OCI-LY7 (cell line): ENCODE measurements at regions not wholly inside any gene's neighbourhood (a gene's known extent, or its start where the extent isn't known, plus 50 kb on each side); places are given as distances from the start of the nearest gene placed in this dataset.
"Not testable (repeated sequence)": the region's sequence is repeated elsewhere in the genome, so short reads cannot be mapped to it uniquely, and the experiment has no call there.

Experiments
- BruUV-seq: library from RNA; stranded (reverse); fragments of 400-500 nt; replicated peaks from 2 replicates; lab custom pipeline; 2021; lab: Mats Ljungman, UMichigan
- CTCF ChIA-PET: fragments of 300-600 bp; sonication (Branson Sonifier 250); formaldehyde crosslinking; loops from one replicate; lab custom pipeline; 2022; ENCODE audit warnings: antibody characterized with exemption; ENCODE audit not compliant: unreplicated experiment; lab: Charles Lee
- POLR2A ChIA-PET: fragments of 300-600 bp; sonication (Branson Sonifier 250); formaldehyde crosslinking; loops from one replicate; lab custom pipeline; 2022; ENCODE audit warnings: antibody characterized with exemption; lab: Charles Lee
- DNase-seq: peaks from one replicate; pipeline ENCODE4 v3.0.0-alpha.2; 2015; ENCODE audit warnings: low spot score
- H2AFZ ChIP-seq: fragments of 200-600 bp; sonication (generic), shearing (Covaris generic); 2 replicates; pipeline ENCODE4 v1.6.1; 2014; ENCODE audit warnings: mild to moderate bottlenecking, antibody characterized with exemption, low read length, moderate library complexity
- H3K27ac ChIP-seq: fragments of 200-600 bp; sonication (generic); 2 replicates; pipeline ENCODE4 v1.5.1; 2014; ENCODE audit warnings: mixed run types, low read depth, mild to moderate bottlenecking, moderate library complexity, low read length, inconsistent platforms; ENCODE audit not compliant: poor library complexity, severe bottlenecking
- H3K36me3 ChIP-seq: fragments of 200-600 bp; sonication (generic); 2 replicates; pipeline ENCODE4 v1.6.1; 2014; ENCODE audit warnings: mild to moderate bottlenecking, antibody characterized with exemption, low read length, moderate library complexity, mixed read lengths; ENCODE audit not compliant: insufficient read depth
- H3K4me1 ChIP-seq: fragments of 200-600 bp; sonication (generic); 2 replicates; pipeline ENCODE4 v1.5.1; 2014; ENCODE audit warnings: mild to moderate bottlenecking, low read length; ENCODE audit not compliant: insufficient read depth, poor library complexity, severe bottlenecking
- H3K4me2 ChIP-seq: fragments of 200-600 bp; sonication (generic); 2 replicates; pipeline ENCODE4 v1.6.1; 2014; ENCODE audit warnings: mild to moderate bottlenecking, low read length
- H3K4me3 ChIP-seq: fragments of 200-600 bp; sonication (generic); 2 replicates; pipeline ENCODE4 v1.5.1; 2014; ENCODE audit warnings: mild to moderate bottlenecking, low read depth, low read length; ENCODE audit not compliant: poor library complexity, severe bottlenecking
- H3K79me2 ChIP-seq: fragments of 200-600 bp; sonication (generic); 2 replicates; pipeline ENCODE4 v1.6.1; 2016; ENCODE audit warnings: low read depth, mild to moderate bottlenecking, low read length, moderate library complexity, mixed read lengths; ENCODE audit not compliant: insufficient read depth
- H3K9me2 ChIP-seq: fragments of 200-600 bp; sonication (generic); 2 replicates; pipeline ENCODE4 v1.6.1; 2016; ENCODE audit warnings: mild to moderate bottlenecking, low read length, mixed read lengths; ENCODE audit not compliant: insufficient read depth
- H3K9me3 ChIP-seq: fragments of 200-600 bp; sonication (generic); 2 replicates; pipeline ENCODE4 v1.6.1; 2014; ENCODE audit warnings: mild to moderate bottlenecking, mixed run types, low read length, mixed read lengths
- H4K20me1 ChIP-seq: fragments of 200-600 bp; sonication (generic); 2 replicates; pipeline ENCODE4 v1.6.1; 2014; ENCODE audit warnings: mild to moderate bottlenecking, antibody characterized with exemption, low read length, moderate library complexity, mixed read lengths; ENCODE audit not compliant: insufficient read depth
- CTCF ChIP-seq: fragments of 200-600 bp; sonication (generic); conservative IDR thresholded peaks from 2 replicates; pipeline ENCODE4 v1.5.1; 2014; ENCODE audit warnings: mild to moderate bottlenecking, antibody characterized with exemption, low read length, moderate library complexity, mixed read lengths
- EZH2phosphoT487 ChIP-seq: fragments of 200-600 bp; sonication (generic); IDR thresholded peaks from 2 replicates; pipeline ENCODE4 v1.6.1; 2018; ENCODE audit warnings: low read depth, borderline replicate concordance, mild to moderate bottlenecking, mixed run types, antibody characterized with exemption, low read length, moderate library complexity, mixed read lengths
- intact Hi-C: fragments of 100-400 bp; cut with micrococcal nuclease; formaldehyde crosslinking; loops from one replicate; pipeline ENCODE4 v1.10.0; 2022; ENCODE audit not compliant: unreplicated experiment

- TF ChIP-seq CTCF: no peak
- TF ChIP-seq EZH2phosphoT487: no peak
- Histone ChIP-seq H4K20me1 (no peaks in the 10 kb centered on the region), H2AFZ (no peak overlapping the region), H3K27ac (no peak overlapping the region), H3K4me2 (no peak overlapping the region), H3K4me3 (no peak overlapping the region), H3K36me3 (no peaks in the 10 kb centered on the region), H3K9me2 (no peaks in the 10 kb centered on the region), H3K4me1 (no peaks in the 10 kb centered on the region), H3K79me2 (no peaks in the 10 kb centered on the region), H3K9me3 (no peaks in the 10 kb centered on the region)
- no peak for DNase-seq
- BruUV-seq: no TSS peak
- intact Hi-C loops: no loop called here
- ChIA-PET CTCF (no interaction called here), POLR2A (no interaction called here)
Observed at GRCh38 chrX:124764354-124764753, 418.0 kb downstream of the SH2D1A start.

GRCh38 chrX:124769166-124769565 is 422.8 kb downstream of the SH2D1A start:
- ChIA-PET POLR2A (no interaction called here), CTCF (no interaction called here)
- BruUV-seq: no TSS peak
- H3K79me2 ChIP-seq: no peaks in the 10 kb centered on the region
- H2AFZ ChIP-seq: no peak overlapping the region
- no peaks in the 10 kb centered on the region for H3K9me2 ChIP-seq
- no peak overlapping the region for H3K4me3 ChIP-seq
- no peaks in the 10 kb centered on the region for H3K4me1 ChIP-seq
- TF ChIP-seq CTCF (no peak), EZH2phosphoT487 (no peak)
- H3K36me3 ChIP-seq: no peaks in the 10 kb centered on the region
- H3K4me2 ChIP-seq: no peak overlapping the region
- intact Hi-C loops: no loop called here
- no peak overlapping the region for H3K27ac ChIP-seq
- no peaks in the 10 kb centered on the region for H4K20me1 ChIP-seq
- DNase-seq: no peak
- no peaks in the 10 kb centered on the region for H3K9me3 ChIP-seq

GRCh38 chrX:124771292-124771691 is 424.9 kb downstream of the SH2D1A start:
- ChIA-PET POLR2A (no interaction called here), CTCF (no interaction called here)
- Histone ChIP-seq H3K79me2 (no peaks in the 10 kb centered on the region), H3K4me2 (no peak overlapping the region), H2AFZ (no peak overlapping the region), H3K36me3 (no peaks in the 10 kb centered on the region), H3K4me3 (no peak overlapping the region), H3K9me3 (no peaks in the 10 kb centered on the region), H3K27ac (no peak overlapping the region), H3K9me2 (no peaks in the 10 kb centered on the region), H4K20me1 (no peaks in the 10 kb centered on the region), H3K4me1 (no peaks in the 10 kb centered on the region)
- BruUV-seq: no TSS peak
- no peak for TF ChIP-seq CTCF
- no peak for TF ChIP-seq EZH2phosphoT487
- intact Hi-C loops: no loop called here
- DNase-seq: no peak

GRCh38 chrX:124788253-124788652 is 441.9 kb downstream of the SH2D1A start:
- H3K9me3 ChIP-seq, intact Hi-C loops, CTCF ChIA-PET, H3K36me3 ChIP-seq, H4K20me1 ChIP-seq, H3K9me2 ChIP-seq, H3K4me1 ChIP-seq, POLR2A ChIA-PET, DNase-seq, H3K27ac ChIP-seq, BruUV-seq, H3K79me2 ChIP-seq, H3K4me2 ChIP-seq, H3K4me3 ChIP-seq, H2AFZ ChIP-seq: not testable (repeated sequence)

- H4K20me1 ChIP-seq, BruUV-seq, H3K79me2 ChIP-seq, DNase-seq, H3K36me3 ChIP-seq, H3K4me2 ChIP-seq, H3K4me1 ChIP-seq, POLR2A ChIA-PET, H3K9me2 ChIP-seq, H3K27ac ChIP-seq, H3K9me3 ChIP-seq, H2AFZ ChIP-seq, intact Hi-C loops, CTCF ChIA-PET, H3K4me3 ChIP-seq: not testable (repeated sequence)
Observed at GRCh38 chrX:124789874-124790273, 443.5 kb downstream of the SH2D1A start.
